ENCODE measurements at regions not wholly inside any gene's neighbourhood (a gene's known extent, or its start where the extent isn't known, plus 50 kb on each side); places are given as distances from the start of the nearest gene placed in this dataset.
A peak's percentile ranks its signal among the peaks of the same experiment; 100 is the strongest.

GRCh38 chr1:244314921-244315559, 136.7 kb downstream of the ADSS2 start:
- ATAC-seq (peak in 1 of 4 donors; percentile 43), DNase-seq (no peak)
- Histone ChIP-seq H3K36me3 (no peaks in the 10 kb centered on the region), H3K4me3 (no peak overlapping the region), H3K9me3 (no peaks in the 10 kb centered on the region), H3K4me1 (peaks cover 0 to 15% (median 0%) of the 10 kb centered on the region in 12 donors), H3K27me3 (no peaks in the 10 kb centered on the region), H3K27ac (no peak overlapping the region)
- 52 to 59% (median 57%) methylated on average over 8 of the region's 8 CpGs for WGBS, 4 donors
- TF ChIP-seq CTCF (IDR thresholded peaks at IDR 0.05) (no peak), POLR2A (IDR thresholded peaks at IDR 0.05) (no peak)
- intact Hi-C loops (cut with DNase I): no loop called here

- 93 to 97% (median 95%) methylated on average over 3 to 4 of the region's 4 CpGs for WGBS, 4 donors
- Histone ChIP-seq H3K9me3 (no peaks in the 10 kb centered on the region), H3K36me3 (no peaks in the 10 kb centered on the region), H3K4me1 (peaks cover 0 to 24% (median 0%) of the 10 kb centered on the region in 12 donors), H3K27me3 (no peaks in the 10 kb centered on the region), H3K4me3 (no peak overlapping the region), H3K27ac (no peak overlapping the region)
- intact Hi-C loops (cut with DNase I): no loop called here
- no peak for DNase-seq
- ATAC-seq: no peak
- no peak for TF ChIP-seq POLR2A (IDR thresholded peaks at IDR 0.05)
Observed at GRCh38 chr1:244315996-244316395, 135.7 kb downstream of the ADSS2 start.

- TF ChIP-seq CTCF (IDR thresholded peaks at IDR 0.05): no peak
- TF ChIP-seq POLR2A (IDR thresholded peaks at IDR 0.05): no peak
- DNase-seq: no peak
- intact Hi-C loops (cut with DNase I): no loop called here
- Histone ChIP-seq H3K27ac (no peak overlapping the region), H3K36me3 (no peaks in the 10 kb centered on the region), H3K9me3 (no peaks in the 10 kb centered on the region), H3K27me3 (no peaks in the 10 kb centered on the region), H3K4me1 (peaks cover 0 to 27% (median 0%) of the 10 kb centered on the region in 12 donors), H3K4me3 (no peak overlapping the region)
- ATAC-seq: no peak
- 86 to 91% (median 88%) methylated on average over 6 of the region's 6 CpGs for WGBS, 4 donors
Observed at GRCh38 chr1:244316407-244316806, 135.3 kb downstream of the ADSS2 start.

GRCh38 chr1:244316986-244317655, 134.6 kb downstream of the ADSS2 start:
- peaks cover 0 to 34% (median 0%) of the 10 kb centered on the region in 12 donors for H3K4me1 ChIP-seq
- no peak overlapping the region for H3K4me3 ChIP-seq
- intact Hi-C loops (cut with DNase I): no loop called here
- no peak for DNase-seq
- peaks cover 0 to 3% (median 0%) of the 10 kb centered on the region in 12 donors for H3K9me3 ChIP-seq
- no peak for ATAC-seq
- TF ChIP-seq POLR2A (IDR thresholded peaks at IDR 0.05) (no peak), CTCF (IDR thresholded peaks at IDR 0.05) (no peak)
- WGBS, 4 donors: 56 to 66% (median 59%) methylated on average over 6 to 8 of the region's 8 CpGs
- H3K27me3 ChIP-seq: no peaks in the 10 kb centered on the region
- H3K27ac ChIP-seq: no peak overlapping the region
- H3K36me3 ChIP-seq: no peaks in the 10 kb centered on the region
